DND-41 (cell line): ENCODE measurements at regions not wholly inside any gene's neighbourhood (a gene's known extent, or its start where the extent isn't known, plus 50 kb on each side); places are given as distances from the start of the nearest gene placed in this dataset.

Experiments used
- CTCF ChIP-seq: IDR thresholded peaks from 2 replicates; pipeline ENCODE4 v1.5.1; 2012; ENCODE audit warnings: borderline replicate concordance, low read length, moderate library complexity, mild to moderate bottlenecking; ENCODE audit not compliant: poor library complexity, severe bottlenecking; ENCODE audit errors: extremely low read depth
- EZH2 ChIP-seq: IDR thresholded peaks from 3 replicates; pipeline ENCODE4 v1.6.1; 2012; ENCODE audit warnings: borderline replicate concordance, low read depth, mild to moderate bottlenecking, moderate library complexity, low read length, inconsistent platforms; ENCODE audit not compliant: severe bottlenecking

- TF ChIP-seq CTCF = no peak
- TF ChIP-seq EZH2 = no peak
Measured at GRCh38 chr17:34015253-34015652, 239.8 kb upstream of the CCL2 start.
